CD4-positive, alpha-beta T cell treated with Interleukin-4 for 4 hours (primary cell): ENCODE measurements at regions not wholly inside any gene's neighbourhood (a gene's known extent, or its start where the extent isn't known, plus 50 kb on each side); places are given as distances from the start of the nearest gene placed in this dataset.

Experiments
- DNase-seq: peaks from one replicate; pipeline ENCODE4 v3.0.0-alpha.2; 2020

DNA sequence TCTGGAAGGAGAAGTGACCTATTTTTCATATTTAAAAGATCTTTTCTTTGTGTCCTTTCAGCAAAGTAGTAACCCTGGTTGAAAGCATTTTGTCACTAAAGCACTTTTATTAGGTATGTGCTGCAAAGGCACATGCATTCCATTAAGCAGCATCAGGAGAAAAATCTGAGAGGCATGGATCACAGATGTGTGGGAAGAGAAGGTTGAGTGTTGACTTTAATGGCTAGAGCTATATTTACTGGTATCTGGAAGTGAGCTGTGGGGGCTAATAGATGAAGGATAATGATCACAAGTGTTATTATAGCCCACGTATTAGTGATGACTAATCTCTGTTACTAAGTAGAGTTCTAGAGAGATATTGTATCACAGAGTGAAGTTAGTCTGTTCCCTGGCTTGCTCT, 1520.7 kb downstream of the ARAP2 start:
- no peak for DNase-seq

DNA sequence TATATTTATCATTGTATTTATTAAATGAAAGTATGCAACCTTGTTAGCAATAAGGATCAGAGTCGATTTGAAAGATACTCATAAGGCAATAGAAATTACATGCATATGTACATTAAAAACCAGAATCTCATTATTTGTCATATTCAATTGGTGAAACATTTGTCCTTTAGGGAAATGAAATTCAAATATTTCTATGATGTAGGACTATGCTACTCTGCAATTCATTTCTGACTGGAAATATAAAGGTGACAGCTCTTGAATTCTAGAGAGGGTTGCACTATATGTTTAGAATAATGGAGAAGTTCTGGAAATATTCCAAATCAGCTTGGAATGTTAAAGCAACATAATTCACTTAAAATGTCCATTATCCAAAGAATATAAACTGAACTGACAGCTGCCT, 1519.8 kb downstream of the ARAP2 start:
- no peak for DNase-seq

DNA sequence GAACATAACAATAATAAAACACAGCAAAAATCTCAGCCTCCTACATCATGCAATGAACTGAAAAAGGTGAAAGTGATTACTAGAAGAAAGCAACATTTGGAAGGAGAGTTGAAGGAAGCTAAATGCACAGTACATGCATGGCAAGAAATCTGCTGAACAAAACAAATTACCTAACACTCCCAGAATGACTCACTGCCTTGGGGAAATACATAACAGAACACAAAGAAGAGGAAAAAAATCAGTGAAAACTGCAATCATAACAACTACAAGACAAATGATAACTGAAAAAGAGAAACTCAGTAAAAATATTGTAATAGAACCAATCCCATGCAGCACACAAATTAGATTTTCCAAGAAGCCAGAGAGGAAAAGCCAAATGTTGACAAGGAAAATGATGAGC, 1513.2 kb downstream of the ARAP2 start:
- no peak for DNase-seq

DNA sequence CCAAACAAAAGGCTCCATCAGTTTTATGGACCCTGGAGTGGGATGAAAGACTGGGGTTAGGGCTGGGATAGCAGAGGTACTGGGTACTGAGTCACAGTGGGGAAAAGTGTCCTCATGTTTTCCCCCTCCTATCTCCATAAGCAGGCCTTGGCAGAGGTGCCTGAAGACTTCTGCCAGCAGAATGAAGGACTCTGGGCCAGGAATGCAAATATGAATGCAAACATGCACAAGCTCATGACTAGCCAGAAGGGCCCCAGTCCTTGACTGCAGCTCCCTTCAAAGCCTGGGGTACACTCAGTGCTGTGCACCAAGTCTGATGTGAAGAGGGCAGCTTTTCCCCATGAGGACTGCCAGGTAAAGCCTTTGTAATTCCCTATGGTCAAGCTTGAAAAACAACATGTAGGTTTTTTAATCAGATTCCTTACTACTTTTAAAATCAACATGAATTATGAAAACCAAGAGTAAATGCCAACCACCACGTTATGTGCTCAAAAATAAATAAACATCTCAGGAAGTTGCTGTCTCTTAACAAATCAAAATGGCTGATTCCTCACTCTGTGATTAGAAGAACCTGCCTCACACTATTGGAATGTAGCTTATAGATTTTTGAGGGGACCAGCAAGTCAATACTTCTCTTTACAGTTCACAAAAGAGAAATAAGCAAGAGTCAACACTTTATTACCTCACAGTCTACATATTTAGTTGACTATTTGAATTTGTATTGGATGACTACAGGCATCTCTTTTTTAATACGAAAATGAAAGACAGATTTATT, 1512.0 kb downstream of the ARAP2 start:
- no peak for DNase-seq

DNA sequence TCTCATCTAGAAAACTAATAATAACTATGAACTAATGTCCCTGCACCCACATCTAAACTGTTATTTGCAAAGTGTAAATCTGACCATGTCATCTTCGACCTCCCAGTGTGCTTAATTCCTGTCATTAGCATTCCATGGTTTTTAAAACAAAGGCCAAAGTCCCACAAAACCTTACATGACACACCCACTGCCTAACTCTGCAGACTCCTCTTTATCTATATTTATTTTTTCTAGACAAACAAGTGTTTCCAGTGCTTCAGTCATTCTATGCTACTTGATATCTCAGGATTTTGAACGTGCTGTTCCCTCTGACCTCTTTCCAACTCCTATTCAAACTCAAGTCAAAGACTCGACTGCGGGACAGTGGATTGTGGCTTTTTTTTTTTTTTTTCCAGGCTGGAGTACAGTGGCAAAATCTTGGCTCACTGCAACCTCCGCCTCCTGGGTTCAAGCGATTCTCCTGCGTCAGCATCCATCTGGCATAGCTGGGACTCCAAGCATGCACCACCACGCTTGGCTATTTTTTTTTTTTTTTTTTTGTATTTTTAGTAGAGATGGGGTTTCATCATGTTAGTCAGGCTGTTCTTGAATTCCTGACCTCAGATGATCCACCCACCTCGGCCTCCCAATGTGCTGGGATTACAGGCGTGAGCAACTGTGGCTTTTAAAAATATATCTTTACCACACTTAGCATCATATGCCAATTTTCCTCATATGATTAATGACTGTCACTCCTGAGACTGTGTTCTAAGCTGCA, 1511.0 kb downstream of the ARAP2 start:
- no peak for DNase-seq

DNA sequence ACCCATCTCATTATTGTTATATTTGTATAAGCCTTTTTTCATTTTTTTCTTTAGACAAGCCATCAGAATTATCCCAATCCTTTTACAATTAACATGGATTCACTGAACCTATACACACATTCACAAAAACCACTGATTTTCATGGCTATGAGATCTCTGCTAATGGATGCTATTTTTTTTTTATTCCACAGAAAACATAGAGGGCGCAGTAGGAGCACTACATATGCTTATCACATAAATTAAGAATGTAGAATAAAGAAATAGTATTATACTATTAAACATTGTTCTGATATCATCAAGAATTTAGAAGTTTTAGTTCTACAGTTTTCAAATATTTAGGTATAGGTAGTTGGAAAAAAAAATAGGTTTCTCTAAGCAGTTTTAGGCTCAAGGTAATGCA, 1477.4 kb downstream of the ARAP2 start:
- DNase-seq = no peak

DNA sequence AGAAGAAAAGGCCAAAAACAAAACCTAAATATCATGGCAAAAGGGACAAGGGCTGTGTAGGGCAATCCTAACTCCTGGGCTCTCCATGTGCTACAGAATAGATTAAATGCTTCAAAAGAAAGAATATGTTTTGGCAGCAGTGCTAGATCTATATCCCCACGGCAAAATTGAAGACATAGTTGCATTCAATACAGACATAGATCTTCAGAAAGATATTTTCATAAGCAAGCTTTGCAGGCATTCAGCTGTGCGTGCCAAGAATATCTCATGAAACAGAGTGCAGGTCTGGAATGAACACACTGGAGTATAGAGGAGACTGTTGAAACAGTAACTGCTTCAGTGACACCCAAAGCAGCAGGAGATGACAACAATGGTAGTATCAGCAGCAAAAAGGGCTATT, 1476.9 kb downstream of the ARAP2 start:
- DNase-seq = no peak

DNA sequence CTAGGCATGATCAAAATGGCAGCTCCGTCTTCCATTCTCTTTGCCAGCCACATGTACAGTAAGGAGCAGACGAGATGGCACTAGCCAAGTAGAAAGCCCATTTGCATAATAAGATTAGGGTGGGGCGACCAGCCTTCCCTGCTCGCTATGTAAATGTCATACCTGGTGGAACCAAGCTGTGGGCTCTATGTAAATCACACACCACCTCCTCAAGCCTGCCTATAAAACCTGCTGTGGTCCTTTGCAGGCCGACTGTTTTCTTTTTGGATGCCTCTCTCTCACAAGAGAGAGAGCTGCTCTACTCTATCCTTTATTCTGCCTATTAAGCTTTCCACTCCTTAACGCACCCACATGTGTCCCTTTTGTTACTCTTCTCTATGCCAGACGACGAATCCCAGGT, 1472.7 kb downstream of the ARAP2 start:
- DNase-seq = no peak

DNA sequence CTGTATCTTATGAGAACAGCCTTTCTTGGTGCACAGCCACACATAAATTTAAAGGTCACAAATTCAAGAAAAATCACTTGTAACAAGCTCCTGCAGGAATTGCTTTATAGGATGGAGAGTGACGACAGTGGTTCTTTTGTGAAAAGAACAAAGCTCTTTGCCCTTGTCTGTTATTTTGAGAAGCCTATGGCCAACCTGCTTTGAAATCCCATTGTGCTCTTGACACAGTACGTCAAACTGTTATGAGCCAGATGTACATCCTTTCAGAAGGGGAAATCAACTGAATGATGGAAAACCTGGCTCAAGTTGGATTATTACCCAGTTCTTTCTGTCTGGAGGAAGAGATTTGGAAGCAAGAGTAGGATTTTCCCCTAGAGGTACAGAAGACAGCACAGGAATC, 1454.2 kb downstream of the ARAP2 start:
- no peak for DNase-seq

DNA sequence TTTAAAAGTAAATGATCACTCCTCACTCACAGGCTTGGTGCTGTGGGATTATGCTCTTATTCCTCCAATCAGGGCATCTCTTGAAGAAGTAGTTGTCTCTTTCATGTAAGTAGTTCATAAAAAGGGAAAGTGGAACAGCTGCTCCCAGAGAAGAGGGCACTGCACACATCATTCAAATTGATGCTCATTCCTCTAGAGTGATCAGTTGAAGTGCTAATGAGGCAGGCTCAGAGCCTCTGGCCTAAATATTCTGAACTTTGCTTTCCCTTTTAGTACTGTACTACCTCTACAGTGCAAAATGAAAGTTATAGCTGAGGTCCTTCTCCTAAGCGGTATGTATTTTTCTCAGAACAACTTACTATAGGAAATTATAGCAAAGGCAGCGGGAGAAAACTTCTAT, 1453.1 kb downstream of the ARAP2 start:
- DNase-seq = no peak

DNA sequence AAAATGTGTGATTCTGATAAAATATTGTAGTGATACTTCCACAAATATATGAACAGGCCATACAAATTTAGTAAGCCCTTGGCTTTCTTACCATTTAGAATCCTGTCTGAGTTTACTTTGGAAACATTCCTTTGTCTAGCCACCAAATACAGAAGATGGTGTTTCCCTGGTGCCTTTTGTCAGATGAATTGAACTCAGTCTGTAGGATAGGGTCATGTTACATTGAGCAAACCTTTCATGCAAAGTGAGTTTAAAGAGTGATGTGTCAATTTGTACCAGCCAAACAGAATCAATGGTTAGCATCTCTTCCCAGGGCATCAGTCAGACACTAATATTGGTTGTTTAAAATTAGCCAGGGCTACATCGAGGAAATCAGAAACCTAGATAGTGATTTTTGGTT, 1443.4 kb downstream of the ARAP2 start:
- no peak for DNase-seq

DNA sequence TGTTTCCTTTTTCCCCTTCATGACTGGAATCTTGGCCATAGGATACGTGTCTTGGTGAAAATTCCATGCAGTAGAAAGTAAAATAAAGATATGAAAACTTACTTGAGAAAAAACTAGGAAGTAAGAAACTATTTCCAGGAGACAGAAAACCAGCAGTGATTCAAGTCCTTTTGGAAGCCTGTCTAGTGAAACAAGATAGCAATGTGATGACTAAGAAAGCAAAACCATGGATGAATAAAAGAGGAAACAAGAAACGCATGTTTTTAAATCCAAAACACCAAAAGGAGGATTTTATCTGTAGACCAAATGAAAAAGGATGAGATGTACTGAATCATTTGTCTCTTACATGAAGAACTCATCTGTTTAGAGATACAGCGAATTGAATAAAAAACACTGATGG, 1430.0 kb downstream of the ARAP2 start:
- no peak for DNase-seq

DNA sequence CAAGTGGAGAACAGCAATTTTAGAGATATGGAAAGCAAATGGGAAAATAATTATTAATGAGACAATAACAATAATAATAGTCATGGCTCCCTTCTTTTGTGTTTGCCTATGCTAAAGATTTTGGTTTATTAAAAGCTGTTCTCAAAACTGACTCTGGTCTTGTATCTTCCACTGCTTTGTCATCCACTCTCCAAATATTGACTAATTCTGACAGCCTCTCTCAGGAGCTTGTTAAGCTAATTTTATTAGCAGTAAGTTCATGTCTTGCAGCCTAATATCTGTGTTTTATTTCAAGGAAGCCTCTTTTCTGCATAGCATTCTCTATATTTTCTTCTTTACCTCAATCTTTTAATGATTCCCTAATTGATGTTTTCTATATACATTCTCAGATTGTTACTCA, 1419.8 kb downstream of the ARAP2 start:
- no peak for DNase-seq

DNA sequence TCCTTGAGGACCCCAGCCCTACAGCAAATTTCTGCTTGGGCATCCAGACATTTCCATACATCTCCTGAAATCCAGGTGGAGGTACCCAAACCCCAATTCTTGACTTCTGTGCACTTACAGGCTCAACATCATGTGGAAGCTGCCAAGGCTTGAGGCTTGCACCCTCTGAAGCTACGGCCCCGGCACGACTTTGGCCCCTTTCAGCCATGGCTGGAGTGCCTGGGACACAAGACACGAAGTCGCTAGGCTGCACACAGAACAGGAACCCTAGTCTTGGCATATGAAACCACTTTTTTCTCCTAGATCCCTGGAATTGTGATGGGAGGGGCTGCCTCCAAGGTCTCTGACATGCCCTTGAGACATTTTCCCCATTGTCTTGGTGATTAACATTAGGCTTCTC, 1417.7 kb downstream of the ARAP2 start:
- no peak for DNase-seq

DNA sequence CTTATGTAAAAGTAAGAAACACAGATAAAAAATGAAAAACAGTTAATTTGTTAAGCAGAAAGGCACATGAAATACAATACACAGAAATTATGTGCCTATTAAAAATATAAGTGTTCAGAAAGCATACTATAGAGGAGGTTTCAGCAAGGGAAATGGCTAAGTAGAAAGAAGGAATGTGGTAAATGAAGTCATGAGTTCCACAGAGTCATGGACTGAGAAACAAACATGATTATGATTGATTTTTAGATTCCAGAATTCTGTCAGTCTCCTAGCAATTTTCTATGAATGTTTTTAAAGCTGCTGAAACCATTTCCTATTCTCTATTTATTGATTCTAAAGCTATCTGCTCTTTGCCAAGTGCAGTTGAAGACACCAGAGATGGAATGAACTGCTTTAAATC, 1398.4 kb downstream of the ARAP2 start:
- DNase-seq = no peak

DNA sequence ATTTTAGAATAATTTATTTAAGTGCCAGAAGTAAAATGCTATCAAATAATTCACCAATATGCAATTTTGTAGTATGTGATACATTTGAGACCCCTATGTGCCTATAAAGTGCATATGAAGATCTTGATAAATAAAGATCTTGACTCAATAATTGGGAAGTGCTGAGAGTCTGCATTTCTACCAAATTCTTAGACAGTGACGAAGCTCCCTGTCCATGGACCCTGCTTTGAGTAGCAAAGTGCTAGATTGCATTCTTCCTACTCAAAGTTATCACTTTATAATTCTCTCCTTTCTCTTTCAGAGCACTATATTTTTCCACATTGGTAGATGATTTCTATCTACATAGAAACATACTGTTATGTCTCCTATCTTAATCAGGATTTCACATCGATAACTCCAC, 1393.9 kb downstream of the ARAP2 start:
- DNase-seq = no peak

DNA sequence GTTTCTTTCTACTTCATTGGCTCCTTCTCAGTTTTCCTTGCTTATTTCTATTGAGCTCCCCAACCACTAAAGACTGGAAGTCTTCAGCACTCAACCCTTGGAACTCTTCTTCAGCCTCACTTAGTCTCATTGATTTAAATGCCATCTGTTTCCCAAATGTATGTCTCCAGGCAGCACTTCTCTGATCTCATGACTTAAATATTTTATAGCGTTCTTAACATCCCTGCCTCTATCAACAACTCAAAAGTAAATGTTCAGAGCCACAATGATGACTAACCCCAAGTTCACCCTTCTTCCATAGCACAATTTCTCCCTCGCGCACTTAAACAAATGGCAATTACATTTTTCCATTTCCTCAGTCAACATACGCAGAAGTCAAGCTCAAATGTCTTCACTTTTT, 1393.3 kb downstream of the ARAP2 start:
- no peak for DNase-seq

DNA sequence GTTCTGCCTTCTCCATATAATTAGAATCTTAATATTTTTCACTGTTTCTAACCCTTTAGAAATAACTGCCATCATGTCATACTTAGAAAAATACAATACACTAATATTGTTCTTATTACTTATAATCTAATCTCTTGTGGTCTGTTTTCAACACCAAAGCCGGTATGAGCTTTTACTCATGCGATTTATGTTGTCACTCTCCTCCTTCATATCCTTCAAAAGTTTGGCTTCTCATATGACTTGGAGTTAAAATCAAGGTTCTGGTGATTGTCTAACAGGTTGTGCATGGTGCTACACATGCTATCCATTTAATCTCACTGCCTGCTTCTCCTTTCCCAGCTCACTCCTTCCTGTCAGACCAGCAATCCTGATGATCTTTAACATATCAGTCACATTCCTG, 1392.9 kb downstream of the ARAP2 start:
- DNase-seq = no peak

DNA sequence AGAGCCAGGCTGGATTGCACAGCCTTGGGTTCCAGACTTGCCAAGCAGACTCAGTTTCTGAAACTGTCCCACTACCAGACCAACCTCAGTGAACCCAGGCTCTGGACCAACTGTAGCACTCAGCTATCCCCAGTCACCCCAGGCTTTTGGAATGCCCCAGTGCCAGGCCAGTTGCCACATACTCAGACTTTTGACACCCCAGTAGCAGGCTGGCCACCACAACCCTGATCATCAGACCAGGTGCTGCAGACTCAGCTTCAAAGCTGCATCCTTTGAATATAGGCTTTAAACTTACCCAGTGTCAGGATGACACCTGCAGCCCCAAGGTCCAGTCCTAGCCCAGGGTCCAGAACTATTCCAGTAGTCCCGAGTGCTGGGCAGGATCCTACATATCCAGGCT, 1389.9 kb downstream of the ARAP2 start:
- no peak for DNase-seq

DNA sequence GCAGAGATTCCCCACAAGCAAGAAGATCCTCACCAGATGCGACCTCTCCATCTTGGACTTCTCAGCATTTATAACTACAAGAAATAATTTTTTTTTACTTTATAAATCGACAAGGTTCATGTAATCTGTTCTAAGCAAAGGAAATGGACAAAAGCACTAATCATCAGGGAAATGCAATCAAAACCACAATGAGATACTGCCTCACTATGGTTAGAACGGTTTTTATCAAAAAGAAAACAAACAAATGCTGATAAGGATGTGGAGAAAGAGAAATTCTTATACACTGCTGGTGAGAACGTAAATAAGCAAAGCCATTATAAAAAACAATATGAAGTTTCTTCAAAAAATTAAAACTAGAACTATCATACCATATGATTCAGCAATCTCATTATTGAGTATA, 1382.6 kb downstream of the ARAP2 start:
- DNase-seq = no peak

DNA sequence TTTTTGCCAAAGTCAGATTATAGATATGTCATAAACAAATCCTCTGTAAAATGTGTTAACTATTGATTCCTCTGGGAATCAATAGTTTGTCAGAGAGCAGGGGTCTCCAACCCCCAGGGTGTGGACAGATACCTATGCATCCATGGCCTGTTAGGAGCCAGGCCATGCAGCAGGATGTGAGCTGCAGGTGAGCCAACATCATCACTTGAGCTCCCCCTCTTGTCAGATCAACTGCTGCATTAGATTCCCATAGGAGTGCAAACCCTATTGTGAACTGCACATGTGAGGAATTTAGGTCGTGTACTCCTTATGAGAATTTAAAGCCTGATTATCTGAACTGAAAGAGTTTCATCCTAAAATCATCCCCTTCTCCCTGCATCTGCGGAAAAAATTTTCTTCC, 1365.4 kb downstream of the ARAP2 start:
- DNase-seq = no peak

DNA sequence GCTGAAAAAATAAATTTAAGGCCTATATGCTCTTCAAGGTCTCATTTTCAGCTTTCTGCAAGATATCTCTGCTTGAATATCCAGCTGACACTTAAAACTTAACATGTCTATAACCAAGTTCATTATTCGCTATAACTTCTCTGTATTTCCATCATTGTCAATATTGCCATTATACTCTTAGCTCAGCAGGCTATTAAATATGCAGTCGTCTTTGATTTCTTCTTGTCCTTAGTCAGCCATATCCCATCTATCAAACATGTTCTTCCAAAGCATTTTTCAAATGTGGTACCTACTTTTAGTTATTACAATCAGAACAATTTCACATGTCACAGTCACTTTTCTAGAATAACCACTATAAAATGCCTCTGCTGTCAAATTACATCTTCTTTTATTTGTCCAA, 1364.1 kb downstream of the ARAP2 start:
- DNase-seq = no peak

DNA sequence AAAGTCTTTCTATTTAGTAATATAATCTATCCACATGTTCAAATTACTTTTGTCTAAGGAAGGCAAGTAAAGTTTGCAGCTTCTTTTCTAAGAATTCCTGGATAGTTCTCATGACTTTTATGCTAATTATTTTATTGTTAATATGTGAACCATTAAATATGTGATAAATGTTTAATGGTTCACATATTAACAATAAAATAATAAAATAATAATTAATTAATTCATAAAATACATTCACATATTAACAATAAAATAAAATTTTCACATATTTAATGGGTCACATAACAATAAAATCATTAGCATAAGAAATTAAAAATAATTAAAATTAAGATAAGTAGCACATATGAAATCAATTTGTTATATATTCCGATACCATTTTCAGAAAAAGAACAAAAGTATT, 1352.4 kb downstream of the ARAP2 start:
- DNase-seq = no peak

DNA sequence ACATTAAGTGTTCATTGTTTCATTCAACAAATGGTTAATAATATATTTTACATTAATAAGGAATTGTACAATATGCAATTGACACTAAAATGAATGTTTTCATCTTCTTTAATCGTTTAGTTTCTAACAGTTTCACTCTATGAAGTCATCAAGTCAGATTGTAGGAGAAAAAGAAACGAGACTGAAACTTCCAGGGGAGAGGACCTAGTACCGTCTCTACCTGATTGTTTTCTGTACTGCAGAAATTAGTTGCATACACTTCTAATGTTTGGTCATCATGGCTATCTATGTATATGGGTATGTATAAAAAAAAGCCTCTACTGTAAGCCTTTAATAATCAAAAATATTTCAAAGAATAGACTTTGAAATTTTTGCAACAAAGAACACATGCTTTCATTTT, 1350.9 kb downstream of the ARAP2 start:
- no peak for DNase-seq

DNA sequence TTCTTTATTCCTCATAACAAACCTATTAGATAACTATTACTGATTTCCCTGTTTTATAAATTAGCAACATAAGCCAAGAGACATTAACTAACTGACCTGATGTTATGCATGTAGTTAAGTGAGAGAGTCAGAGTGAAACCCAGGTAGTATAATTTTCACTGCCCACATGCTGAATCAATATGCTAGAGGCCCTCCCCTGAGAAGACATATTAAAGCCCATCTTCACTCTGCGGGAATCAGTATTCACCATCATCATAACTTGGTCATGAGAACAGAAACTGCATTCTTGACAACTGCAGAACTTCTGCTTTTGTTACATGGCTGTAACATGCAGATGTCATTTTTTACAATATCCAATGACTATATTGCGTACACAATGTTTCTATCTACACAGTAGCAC, 1324.3 kb downstream of the ARAP2 start:
- no peak for DNase-seq
